ENCODE measurements at regions not wholly inside any gene's neighbourhood (a gene's known extent, or its start where the extent isn't known, plus 50 kb on each side); places are given as distances from the start of the nearest gene placed in this dataset.

DNA sequence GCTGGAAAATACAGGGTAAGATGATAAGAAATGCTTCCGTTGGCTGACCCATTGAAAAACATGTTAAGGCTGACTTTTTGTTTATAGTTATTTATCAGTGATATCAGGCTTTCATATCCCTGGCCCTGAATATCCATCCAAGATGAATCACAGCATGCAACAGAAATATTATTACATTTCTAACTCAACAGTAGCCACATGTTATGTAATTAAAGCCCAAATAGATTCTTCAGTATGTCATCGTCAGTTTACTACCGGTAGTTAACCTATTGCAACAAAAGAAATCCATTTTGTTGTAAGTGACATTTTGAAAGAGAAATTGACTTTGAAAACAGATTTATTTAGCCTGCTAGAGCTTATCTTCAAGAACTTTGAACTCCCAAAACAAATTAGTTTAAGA, 354.1 kb upstream of the CELF2 start:
- TF ChIP-seq, protein P1, sequence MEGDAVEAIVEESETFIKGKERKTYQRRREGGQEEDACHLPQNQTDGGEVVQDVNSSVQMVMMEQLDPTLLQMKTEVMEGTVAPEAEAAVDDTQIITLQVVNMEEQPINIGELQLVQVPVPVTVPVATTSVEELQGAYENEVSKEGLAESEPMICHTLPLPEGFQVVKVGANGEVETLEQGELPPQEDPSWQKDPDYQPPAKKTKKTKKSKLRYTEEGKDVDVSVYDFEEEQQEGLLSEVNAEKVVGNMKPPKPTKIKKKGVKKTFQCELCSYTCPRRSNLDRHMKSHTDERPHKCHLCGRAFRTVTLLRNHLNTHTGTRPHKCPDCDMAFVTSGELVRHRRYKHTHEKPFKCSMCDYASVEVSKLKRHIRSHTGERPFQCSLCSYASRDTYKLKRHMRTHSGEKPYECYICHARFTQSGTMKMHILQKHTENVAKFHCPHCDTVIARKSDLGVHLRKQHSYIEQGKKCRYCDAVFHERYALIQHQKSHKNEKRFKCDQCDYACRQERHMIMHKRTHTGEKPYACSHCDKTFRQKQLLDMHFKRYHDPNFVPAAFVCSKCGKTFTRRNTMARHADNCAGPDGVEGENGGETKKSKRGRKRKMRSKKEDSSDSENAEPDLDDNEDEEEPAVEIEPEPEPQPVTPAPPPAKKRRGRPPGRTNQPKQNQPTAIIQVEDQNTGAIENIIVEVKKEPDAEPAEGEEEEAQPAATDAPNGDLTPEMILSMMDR (IDR thresholded peaks at IDR 0.05 in 2 of 3, conservative IDR thresholded peaks at IDR 0.05 in 1 of 3; ENCODE audit: control insufficient read depth in 2 of 3, extremely low read depth in 1 of 3, insufficient read depth in 1 of 3, low read depth in 3 of 3, low read length in 3 of 3): no peak
- TF ChIP-seq POLR2A (IDR thresholded peaks at IDR 0.05; ENCODE audit: low read depth, low read length) (no peak), EZH2 (IDR thresholded peaks at IDR 0.05; ENCODE audit: borderline replicate concordance, control insufficient read depth, low read depth, low read length) (no peak), CREB1 (IDR thresholded peaks at IDR 0.05; ENCODE audit: low read depth) (no peak), EP300 (IDR thresholded peaks at IDR 0.05; ENCODE audit: borderline replicate concordance in 1 of 2, control insufficient read depth in 1 of 2, low read depth in 2 of 2, low read length in 2 of 2) (no peak), CEBPB (IDR thresholded peaks at IDR 0.05; ENCODE audit: borderline replicate concordance in 1 of 2, low read depth in 2 of 2, low read length in 2 of 2) (no peak), EGR1 (IDR thresholded peaks at IDR 0.05; ENCODE audit: borderline replicate concordance in 1 of 2, low read depth in 2 of 2, low read length in 2 of 2) (no peak), SMAD5 (IDR thresholded peaks at IDR 0.05; ENCODE audit: low read depth) (no peak)
- TF ChIP-seq, protein P2, sequence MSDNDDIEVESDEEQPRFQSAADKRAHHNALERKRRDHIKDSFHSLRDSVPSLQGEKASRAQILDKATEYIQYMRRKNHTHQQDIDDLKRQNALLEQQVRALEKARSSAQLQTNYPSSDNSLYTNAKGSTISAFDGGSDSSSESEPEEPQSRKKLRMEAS (IDR thresholded peaks at IDR 0.05; ENCODE audit: low read depth, low read length): no peak
- TF ChIP-seq, protein P3, sequence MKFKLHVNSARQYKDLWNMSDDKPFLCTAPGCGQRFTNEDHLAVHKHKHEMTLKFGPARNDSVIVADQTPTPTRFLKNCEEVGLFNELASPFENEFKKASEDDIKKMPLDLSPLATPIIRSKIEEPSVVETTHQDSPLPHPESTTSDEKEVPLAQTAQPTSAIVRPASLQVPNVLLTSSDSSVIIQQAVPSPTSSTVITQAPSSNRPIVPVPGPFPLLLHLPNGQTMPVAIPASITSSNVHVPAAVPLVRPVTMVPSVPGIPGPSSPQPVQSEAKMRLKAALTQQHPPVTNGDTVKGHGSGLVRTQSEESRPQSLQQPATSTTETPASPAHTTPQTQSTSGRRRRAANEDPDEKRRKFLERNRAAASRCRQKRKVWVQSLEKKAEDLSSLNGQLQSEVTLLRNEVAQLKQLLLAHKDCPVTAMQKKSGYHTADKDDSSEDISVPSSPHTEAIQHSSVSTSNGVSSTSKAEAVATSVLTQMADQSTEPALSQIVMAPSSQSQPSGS (IDR thresholded peaks at IDR 0.05; ENCODE audit: low read length): no peak
